ENCODE measurements at regions not wholly inside any gene's neighbourhood (a gene's known extent, or its start where the extent isn't known, plus 50 kb on each side); places are given as distances from the start of the nearest gene placed in this dataset.

- TF ChIP-seq, protein P1, sequence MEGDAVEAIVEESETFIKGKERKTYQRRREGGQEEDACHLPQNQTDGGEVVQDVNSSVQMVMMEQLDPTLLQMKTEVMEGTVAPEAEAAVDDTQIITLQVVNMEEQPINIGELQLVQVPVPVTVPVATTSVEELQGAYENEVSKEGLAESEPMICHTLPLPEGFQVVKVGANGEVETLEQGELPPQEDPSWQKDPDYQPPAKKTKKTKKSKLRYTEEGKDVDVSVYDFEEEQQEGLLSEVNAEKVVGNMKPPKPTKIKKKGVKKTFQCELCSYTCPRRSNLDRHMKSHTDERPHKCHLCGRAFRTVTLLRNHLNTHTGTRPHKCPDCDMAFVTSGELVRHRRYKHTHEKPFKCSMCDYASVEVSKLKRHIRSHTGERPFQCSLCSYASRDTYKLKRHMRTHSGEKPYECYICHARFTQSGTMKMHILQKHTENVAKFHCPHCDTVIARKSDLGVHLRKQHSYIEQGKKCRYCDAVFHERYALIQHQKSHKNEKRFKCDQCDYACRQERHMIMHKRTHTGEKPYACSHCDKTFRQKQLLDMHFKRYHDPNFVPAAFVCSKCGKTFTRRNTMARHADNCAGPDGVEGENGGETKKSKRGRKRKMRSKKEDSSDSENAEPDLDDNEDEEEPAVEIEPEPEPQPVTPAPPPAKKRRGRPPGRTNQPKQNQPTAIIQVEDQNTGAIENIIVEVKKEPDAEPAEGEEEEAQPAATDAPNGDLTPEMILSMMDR (IDR thresholded peaks at IDR 0.05): no peak
- no peak for TF ChIP-seq POLR2A (IDR thresholded peaks at IDR 0.05)
These were observed 166.2 kb downstream of the CDCA7 start for GRCh38 chr2:173520918-173521317.

All from right lobe of liver (tissue), 4 donors.